HG03139 (cell line): ENCODE measurements at regions not wholly inside any gene's neighbourhood (a gene's known extent, or its start where the extent isn't known, plus 50 kb on each side); places are given as distances from the start of the nearest gene placed in this dataset.

Experiments used
- ATAC-seq: cut with Tn5 transposase; IDR thresholded peaks from one replicate; pipeline ENCODE4 v1.9.1; 2021; ENCODE audit not compliant: unreplicated experiment

DNA sequence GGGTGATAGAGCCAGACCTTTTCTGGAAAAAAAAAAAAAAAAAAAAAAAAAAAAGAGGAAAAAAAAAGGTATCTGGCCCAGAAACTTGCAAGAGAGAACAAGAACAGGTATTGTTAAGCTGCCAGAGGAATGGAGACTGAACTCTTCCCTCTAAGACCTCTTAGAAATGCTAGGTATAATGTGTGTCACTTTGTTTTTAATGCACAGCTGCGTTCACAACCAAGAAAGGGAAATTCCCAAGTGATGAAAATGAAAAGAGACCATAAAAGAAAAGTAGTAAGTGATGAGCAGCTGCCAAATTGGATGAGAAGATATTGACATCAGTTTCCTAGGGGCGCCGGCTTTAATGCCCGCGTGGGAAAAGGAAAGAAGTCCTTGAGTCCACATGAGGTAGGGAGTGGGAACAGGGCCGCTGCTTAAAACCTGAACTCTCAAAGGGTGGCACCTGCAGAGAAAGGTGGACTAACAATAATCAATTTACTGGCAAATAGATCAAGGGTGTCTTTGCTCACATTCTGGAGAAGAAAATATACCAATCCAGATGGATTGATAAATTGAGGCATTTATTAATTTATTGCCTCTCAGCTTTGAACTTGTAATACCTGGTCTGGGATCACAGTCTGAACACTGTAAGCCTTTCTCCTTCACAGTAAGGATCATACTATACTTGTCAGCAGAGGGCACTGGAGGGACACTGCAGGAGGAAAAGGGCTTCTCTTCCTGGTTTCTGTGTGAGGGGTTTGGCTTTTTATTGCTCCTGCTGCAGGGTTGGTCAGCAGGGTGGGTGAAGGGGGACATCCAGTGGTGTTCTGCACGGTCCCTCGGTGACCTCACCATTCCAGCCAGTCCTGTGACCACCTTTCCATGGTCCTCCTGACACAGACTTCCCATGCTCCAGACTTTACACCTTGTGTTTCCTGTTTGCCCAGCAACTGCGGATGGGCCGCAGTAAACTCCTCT lies 131.6 kb downstream of the AQP9 start:
- no peak for ATAC-seq

DNA sequence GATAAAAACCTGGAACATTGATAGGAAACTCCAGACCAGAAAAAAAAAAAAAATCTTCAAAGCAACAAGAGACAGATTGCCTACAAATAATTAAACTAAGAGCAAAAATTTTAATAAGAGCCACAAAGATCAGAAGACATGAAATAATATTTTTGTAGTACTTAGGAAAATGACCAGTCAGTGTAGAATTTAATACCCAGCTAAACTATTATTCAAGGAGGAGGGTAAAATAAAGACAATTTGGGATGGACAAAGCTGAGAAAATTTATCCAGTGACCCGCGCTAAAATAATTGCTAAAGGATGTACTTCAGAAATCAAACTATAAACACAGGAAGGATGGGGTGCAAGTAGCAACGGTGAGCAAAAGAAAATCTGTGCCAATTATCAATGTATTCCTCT lies 133.2 kb downstream of the AQP9 start:
- no peak for ATAC-seq

DNA sequence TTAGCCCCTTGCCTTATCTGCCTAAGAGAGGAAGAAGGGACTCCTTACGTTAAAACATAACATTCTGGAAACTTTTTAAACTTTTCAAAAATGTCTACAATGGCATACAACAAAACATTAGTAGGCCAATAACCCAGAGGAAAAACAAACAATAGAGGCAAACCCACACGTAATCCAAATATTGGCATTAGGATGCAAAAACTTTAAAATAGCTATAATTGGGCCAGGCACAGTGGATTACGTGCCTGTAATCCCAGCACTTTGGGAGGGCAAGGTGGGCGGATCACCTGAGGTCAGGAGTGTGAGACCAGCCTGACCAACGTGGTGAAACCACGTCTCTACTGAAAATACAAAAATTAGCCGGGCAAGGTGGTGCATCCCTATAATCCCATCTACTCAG lies 134.9 kb downstream of the AQP9 start:
- ATAC-seq = no peak

DNA sequence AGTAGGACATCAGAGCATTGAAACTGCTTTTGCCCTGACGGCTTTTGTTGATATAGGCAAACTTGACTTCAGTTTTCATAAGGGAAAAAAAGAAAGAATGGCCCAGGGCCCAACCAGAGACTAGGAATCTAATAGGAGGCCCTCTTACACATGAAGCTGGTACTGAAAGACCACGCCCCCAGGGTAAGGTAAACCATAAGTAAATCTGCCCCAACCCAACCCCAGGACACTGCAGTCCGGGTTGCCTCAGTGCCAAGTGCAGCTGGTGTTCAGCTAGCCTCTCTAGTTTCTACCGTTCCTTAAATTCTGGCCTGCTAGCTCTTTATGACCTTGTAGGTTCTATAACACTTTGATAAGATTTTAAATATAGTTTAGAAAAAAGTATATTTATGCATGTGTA lies 136.7 kb downstream of the AQP9 start:
- no peak for ATAC-seq

DNA sequence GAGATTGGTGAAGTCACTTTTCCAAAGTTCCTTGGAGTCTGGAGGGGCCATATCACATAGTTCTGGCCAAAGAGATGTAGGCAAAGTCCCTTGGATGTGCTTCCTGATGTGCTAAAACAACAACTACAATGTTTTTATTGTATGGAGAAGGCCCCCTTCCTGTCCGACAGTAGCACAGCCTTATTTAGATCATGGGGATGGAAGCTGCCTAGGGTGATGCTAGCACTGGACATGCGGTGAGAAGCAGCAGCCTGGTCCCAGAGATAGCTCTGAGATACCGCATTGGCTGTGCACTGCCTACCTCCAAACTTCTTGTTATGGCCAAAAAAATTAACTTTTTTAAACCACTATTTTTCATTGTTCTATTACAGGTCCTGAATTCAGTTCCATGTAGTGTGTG lies 137.6 kb downstream of the AQP9 start:
- ATAC-seq = no peak

DNA sequence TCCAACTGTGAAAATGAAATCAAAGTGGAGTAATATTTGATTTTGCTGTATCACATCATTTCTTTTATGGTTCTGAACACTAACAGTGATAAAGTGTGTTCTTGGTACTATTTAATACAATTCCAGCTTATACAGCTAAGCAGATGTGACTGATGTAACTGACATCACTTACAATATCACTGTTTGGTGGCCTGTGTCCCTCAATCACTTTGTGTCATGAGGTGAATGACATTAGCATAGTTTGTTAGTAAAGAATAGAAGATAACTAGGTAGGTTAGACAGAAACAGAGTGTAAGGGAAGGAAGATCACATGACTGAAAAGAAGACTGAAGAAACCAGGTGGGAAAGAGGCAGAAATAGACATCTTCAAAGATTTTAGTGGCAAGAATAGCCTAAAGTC lies 138.7 kb downstream of the AQP9 start:
- no peak for ATAC-seq

DNA sequence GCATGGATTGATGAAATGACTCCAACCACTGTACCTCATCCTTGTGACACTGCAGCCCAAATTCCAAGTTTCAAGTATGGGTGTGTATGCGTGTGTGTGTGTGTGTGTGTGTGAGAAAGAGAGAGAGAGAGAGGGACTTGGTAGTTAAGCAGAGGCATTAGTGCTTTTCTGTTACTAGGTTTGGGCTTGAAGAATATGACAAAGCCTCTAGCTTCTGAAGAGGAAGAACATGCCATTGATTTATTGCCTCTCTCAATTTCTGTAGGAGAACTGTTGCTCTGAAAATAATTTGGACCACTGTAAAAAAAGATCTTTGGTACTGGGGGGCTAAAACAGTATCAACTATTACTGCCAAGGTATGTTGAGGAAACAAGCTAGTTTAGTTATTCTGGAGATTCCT lies 139.2 kb downstream of the AQP9 start:
- no peak for ATAC-seq

DNA sequence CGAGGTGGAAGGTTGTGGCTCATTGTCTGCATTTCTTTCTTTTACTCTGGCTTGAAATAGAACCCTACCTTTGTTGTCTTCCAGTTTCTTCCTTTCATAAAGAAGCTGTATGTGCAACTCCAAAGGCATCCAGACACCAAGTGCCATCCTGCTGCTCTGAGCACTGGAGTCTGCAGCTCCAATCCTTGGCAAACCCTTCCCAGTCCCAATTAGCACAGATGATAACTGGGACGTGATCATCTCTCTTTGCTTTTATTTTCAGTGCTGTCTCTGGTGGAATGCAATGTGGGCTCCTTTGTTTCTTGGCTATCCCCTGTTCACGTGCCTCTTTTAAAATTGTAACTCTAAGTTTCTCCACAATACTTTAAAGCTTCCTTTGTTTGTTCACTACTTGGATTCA lies 140.9 kb downstream of the AQP9 start:
- ATAC-seq = no peak

DNA sequence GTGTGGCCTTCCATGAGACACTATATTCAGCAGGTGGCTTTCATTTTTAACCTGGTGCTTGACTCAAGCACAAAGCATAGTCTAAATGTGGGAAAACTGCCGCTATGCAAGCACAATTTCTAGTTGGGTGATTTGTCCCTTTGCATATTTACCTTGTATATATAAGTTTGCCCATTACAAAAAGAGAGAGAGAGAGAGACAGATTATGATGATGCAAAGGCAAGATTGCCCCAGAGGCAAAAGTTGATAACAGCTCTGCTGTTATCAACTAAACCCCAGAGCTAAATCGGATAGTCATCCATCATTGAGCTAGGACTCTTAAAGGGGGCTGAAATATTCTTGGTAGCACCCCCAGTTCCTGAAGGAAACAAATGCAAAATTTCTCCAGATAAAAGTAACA lies 141.5 kb downstream of the AQP9 start:
- ATAC-seq = no peak

DNA sequence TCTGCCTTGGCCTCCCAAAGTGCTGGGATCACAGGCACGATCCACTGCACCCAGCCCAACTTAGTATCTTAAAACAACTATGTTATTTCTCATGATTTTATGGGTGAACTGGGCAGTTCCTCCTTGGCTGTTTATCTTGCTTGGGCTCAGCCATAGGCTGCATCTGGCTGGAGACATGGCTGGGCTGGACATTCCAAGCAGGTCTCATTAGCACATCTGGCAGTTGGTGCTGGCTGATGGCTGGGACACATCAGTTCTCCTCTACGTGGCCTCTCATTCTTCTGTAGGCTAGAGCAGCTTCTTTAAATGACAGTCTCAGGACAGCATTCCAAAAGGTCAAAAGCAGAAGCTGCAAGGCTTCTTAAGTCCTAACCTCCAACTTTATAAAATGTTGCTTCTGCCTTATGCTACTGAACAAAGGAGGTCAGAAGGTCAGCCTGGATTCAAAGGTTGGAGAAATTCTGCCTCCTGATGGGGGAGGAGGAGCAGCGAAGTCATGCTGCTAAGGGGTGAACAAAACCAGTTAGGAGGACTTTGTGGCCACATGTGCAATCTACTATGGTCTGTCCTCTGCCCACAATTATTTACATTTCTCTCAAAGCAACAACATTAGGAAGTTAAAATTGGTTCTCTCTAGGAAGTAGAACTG lies 144.0 kb downstream of the AQP9 start:
- ATAC-seq = no peak

DNA sequence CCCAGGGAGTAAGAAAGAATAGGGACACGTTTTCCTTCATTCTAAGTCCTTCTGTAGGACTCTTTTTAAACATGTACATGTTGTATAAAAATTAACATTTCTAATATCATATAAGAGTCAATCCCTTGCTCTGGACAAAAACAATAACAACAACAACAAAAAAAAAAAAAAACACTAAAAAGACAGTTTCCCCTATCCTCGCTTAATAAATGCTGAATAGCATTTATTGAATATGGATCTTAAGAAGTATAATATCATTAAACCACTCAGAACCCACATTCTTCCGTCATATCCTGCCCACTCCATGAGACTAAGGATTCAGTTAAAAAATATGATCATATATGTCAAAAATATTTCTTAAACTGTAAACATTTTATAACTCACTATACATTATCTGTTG lies 145.1 kb downstream of the AQP9 start:
- no peak for ATAC-seq

DNA sequence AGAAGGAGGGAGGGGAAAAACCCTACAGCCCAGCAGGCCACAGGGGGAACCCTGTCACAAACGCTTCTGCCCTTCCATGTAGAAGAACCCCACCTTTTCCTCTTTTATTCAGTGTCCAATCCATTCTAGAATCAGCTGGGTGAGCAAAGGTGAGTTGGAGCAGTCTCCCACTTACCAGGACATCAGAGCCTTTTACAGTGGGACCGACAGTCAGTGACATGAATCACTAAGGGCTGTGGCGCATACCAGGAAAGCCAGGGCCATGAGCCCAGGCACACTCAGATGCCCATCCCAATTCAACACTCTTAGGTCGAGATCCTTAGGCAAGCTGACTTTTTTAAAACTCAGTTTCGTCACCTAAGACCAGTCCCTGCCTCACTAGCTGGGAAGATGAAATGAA lies 146.1 kb downstream of the AQP9 start:
- no peak for ATAC-seq

DNA sequence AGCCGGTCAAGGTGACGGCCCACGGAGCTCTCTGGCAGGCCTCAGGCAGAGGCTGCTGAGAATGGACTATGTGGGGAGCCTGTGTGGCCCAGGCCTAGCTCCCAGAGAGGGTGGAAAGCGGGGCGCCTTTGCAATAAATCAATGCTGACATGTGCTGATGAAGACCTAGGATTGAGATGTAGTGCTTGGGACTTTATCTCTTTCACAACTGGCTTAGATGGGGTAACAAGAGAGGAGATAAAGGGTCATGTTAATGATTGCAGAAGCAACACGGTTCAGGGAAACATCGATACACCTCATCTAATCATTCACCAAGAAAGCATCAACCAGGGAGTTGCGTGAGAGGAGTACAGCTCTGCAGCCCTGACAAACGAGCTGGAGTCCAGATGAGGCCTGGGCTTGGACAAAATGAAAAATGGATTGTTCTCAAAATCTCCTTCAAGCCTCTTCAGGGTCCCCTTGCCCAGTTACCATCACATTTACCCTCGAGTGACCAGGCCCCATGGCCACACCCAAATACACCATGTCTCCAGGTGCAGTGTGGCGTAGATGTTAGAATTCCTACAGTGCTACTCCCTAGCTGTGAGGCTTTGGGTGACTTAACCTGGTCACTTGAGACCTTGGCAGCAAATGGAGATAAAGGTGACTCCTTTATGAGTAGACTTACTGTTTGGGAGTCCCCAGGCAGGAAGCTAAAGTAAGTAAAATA lies 146.4 kb upstream of the LIPC start:
- ATAC-seq = no peak

DNA sequence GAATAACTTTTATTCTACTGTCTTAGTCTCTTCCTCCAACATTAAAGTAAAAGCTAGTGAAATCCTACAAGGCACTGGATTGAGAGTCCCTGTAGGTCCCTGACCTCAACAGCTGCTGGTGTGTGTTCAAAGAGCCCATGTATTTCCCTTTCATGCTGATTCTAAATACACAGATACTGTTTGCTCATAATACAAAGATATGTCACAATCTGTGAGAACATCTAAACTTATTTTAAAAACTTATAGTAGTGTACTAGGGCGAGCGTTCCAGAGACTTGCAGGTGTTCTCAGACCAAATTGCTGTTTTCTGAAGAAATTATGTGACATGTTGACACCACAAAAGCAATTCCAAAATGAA lies 145.9 kb upstream of the LIPC start:
- no peak for ATAC-seq

DNA sequence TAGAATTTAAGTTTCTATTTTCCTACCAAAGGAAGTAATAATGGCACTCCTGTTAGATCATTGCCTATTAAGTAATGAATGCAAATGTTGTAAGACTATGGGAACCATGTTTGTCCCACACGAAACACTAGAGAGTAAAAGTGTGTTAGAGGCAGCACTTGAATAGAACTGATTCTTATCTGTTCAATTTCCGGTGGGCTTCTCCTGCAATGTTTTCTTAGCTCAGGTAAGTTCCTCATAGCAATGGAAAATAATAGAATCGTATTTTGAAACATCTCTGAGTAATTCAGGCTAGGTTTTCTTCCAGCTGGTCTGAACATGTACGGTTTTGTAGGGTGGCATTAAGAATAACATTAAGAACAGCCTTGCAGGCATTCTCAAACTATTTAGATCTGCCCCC lies 145.3 kb upstream of the LIPC start:
- ATAC-seq = no peak

DNA sequence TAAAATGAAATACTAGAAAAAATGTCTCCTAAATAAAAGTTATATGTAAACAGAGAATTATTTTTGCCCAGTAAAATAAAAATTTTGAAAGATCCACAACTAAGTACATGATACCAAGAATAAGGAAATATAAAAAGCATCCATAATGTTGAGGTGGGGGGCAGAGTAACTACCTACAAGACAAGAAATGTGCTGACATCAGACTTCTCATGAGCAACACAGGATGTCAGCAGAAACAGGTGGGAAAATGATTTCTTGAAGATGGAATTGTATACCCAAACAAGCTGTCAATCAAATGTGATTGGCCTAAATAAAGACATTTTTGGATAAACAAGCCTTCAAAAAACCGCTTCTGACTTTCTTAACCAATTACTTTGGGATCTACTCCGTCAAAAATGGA lies 143.9 kb upstream of the LIPC start:
- no peak for ATAC-seq

DNA sequence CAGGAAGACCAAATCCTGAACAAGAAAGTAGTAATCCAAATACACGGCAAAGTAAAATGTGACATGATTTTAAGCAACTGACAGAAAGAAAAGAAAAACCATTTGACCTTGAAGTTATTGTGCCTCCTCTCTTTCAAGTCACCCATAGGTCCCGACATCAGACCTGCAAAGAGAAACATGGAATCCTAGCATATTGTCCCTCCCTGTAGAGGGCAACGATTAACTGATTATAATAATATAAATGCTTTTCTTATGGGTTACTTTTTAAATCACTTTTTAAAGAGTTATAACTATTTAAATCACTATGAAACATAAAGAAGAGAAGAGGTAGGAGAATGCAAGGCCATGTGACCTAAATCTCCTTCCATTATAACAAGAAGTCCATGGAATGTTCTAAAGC lies 143.2 kb upstream of the LIPC start:
- ATAC-seq = no peak

DNA sequence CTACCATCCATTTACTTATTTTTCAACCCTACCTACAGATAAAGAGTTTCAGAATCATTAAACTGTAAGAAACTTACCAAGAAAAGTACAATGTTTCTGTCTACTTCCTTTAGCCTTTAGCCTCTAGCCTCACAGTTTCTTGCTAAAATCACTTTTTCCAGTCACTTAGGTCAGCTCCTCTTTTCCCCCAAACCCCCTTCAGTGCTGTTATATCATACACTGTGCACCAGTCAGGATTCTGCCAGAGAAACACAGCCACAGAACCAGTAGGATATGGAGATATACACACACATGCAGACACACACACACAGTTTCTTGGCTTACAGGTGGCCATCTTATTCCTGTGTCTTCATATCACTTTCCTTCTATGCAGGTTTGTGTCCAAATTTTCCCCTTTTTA lies 139.9 kb upstream of the LIPC start:
- no peak for ATAC-seq

DNA sequence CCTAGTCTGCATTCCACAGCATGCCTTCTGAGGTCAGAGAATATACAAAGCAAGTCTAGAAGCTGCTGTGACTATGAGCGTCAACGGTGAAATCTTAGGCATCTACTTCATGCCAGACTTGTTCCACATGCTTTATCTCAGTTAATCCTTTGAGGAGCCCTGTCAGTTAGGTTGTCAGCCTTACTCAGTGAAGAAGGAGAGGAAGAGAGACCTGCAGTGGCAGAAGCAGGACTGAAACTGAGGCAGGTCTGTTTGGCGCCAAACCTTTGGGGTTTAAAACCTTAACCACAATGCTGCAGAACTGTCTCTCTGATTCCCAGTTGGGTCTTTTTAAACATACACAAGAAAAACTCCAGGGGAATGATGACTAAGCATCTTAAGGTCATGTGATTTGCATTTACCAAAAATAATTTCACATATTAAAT lies 139.0 kb upstream of the LIPC start:
- ATAC-seq = no peak

DNA sequence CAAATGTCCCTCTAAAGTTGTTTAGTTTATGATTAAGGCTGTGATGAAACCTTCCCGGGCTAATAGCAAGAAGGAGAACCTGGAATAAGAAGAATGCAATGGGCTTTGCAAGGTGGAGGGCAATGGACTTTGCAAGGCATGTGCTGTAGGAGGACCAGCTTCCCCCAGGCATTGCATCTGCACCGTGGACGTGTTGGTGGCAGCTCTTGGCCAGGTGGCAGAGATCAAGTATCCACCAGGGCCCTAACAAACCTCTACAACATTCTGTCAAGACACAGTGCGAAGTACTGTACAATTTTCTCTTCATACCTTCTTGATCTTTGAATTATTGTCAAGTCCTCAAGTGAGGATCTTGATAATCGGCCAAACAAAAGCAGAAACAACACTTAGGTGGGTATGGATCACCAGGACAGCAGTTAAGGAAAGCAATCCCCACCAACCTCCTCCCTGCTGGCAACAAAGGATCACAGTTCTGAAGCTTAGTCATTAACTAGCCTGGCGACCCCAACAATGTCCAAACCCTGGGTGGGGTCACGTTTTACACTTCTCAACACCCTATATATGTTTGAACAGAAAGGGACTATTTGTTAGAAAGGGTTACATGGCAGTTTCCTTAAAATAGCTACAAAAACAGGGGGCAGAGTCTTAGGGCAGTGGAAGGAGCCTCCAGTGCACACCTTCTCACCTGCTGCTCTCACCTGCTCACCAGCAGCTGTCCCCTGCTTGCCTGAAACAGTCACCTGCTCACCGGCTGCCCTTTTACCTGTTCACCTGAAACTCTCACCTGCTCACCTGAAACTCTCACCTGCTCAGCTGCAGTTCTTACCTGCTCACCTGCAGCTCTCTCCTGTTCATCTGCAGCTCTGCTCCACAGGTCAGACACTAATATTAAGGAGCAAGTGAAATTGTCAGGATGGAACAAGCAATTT lies 137.9 kb upstream of the LIPC start:
- ATAC-seq = no peak

DNA sequence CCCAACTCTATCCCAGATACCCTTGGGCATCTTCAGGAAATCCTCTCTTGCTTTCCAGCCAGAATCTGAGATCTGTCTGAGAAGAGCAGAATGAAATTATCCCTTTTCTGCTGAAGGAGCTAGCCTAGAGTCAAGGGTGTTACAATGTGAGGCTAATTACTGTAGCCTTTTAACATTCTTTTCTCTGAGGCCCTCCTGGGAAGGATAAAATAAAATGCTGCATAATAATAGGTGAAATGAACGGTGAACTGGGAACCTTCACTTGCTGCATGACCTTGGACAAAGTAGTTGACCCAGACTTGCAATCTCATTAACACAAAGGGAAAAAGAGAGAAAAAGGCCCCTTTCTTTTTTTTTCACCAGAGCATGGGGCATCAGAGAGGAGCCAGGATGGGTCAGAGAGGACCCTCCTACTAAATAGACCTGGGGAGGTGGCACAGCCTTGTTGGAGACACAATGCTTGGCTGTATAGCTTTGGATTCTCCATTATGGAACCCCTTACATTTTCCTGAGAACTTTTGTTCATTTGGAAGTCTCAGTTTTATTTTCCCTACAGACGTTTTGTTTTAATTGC lies 137.0 kb upstream of the LIPC start:
- no peak for ATAC-seq
